ENCODE measurements at regions not wholly inside any gene's neighbourhood (a gene's known extent, or its start where the extent isn't known, plus 50 kb on each side); places are given as distances from the start of the nearest gene placed in this dataset.

DNA sequence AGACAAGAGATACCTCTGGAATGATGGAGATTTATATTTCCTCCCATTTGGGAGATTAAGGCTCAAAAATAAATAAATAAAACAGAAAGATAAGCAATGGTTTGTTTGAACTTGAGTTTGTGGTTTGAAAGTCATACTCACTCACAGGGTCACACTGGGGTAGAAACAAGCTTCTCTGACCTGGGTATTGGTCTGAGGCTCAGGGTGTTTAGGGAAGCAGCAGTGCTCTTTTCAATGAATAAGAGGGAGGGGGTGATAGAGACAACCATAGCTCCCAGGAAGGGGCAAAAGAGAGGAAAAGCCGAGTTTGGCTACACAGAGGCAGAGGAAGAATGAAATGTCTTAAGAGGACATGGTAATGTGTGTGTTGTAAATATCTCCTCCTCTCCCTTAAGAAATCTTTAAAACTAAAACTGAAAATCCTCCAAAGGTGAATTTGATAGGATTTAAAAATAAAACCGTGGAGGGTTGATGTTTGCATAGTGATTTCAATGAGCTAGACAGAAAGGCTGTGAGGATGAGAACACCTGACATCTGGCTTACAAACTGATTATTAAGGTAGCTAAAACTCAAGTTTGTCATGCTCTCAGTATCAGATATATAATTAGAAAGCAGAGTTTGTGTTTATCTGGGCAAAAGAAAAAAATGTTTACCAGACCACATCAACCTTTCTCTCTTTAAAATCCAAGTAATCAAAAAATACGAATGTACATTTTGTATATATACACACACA is 159.9 kb upstream of the TMEFF2 start:
- Histone ChIP-seq H3K36me3 (no peaks in the 10 kb centered on the region), H3K27ac (no peak overlapping the region)
- TF ChIP-seq, protein P1, sequence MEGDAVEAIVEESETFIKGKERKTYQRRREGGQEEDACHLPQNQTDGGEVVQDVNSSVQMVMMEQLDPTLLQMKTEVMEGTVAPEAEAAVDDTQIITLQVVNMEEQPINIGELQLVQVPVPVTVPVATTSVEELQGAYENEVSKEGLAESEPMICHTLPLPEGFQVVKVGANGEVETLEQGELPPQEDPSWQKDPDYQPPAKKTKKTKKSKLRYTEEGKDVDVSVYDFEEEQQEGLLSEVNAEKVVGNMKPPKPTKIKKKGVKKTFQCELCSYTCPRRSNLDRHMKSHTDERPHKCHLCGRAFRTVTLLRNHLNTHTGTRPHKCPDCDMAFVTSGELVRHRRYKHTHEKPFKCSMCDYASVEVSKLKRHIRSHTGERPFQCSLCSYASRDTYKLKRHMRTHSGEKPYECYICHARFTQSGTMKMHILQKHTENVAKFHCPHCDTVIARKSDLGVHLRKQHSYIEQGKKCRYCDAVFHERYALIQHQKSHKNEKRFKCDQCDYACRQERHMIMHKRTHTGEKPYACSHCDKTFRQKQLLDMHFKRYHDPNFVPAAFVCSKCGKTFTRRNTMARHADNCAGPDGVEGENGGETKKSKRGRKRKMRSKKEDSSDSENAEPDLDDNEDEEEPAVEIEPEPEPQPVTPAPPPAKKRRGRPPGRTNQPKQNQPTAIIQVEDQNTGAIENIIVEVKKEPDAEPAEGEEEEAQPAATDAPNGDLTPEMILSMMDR (IDR thresholded peaks at IDR 0.05; ENCODE audit: low read depth, low read length) = no peak

DNA sequence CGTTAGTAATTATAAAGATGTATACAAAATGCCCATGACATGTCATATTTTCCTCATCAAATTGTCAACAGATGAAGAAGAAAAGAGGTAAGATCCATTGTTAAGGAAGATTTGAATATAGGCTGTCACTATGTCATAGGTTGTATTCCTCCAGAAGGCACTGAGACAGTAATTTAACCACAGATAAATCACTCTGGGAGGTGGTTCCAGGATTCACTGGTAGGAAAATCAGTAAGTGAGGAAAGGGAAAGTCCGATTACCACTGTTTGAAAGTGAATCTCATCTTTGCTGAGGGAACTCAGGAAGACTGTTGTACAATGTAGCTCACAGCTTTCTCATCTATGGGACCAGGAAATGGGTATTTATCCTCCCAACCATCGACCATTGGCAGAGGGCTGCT is 152.8 kb upstream of the TMEFF2 start:
- DNase-seq = no peak
- no peak overlapping the region for H3K4me3 ChIP-seq (ENCODE audit: low read depth, low read length)
- no peaks in the 10 kb centered on the region for H3K9me3 ChIP-seq (ENCODE audit: severe bottlenecking)
- H3K36me3 ChIP-seq = no peaks in the 10 kb centered on the region
- no peak overlapping the region for H3K27ac ChIP-seq
- TF ChIP-seq, protein P1 (IDR thresholded peaks at IDR 0.05; ENCODE audit: low read depth, low read length) = no peak
- H3K27me3 ChIP-seq (ENCODE audit: insufficient read depth, low read depth, severe bottlenecking) = no peaks in the 10 kb centered on the region

More for the DNA sequence above, 159.9 kb upstream of the TMEFF2 start:
- Histone ChIP-seq H3K4me3 (ENCODE audit: low read depth, low read length) (no peak overlapping the region), H3K27me3 (ENCODE audit: insufficient read depth, low read depth, severe bottlenecking) (no peaks in the 10 kb centered on the region), H3K9me3 (ENCODE audit: severe bottlenecking) (no peaks in the 10 kb centered on the region)
- DNase-seq = no peak

DNA sequence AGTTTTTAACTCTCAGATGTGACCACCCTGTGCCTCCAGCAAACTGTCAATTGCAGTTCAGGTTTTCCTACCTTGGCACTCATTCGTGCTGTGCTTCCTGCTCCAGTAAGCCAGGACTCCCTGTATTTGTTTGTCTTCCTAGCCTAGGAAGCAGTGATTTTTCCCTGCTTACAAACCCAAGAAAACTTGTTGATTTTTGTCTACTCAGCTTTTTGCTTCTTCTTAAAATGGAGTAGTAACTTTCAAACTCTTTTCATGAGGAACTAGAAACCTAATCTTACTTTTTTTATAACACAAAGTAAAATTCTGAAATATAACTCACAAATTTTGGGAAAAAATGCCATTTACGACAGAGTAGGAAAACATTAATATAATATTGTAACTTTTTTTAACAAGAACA is 150.6 kb upstream of the TMEFF2 start:
- Histone ChIP-seq H3K9me3 (ENCODE audit: severe bottlenecking) (no peaks in the 10 kb centered on the region), H3K27ac (no peak overlapping the region), H3K36me3 (no peaks in the 10 kb centered on the region), H3K27me3 (ENCODE audit: insufficient read depth, low read depth, severe bottlenecking) (no peaks in the 10 kb centered on the region), H3K4me3 (ENCODE audit: low read depth, low read length) (no peak overlapping the region)
- DNase-seq = no peak
- TF ChIP-seq, protein P1 (IDR thresholded peaks at IDR 0.05; ENCODE audit: low read depth, low read length) = no peak

DNA sequence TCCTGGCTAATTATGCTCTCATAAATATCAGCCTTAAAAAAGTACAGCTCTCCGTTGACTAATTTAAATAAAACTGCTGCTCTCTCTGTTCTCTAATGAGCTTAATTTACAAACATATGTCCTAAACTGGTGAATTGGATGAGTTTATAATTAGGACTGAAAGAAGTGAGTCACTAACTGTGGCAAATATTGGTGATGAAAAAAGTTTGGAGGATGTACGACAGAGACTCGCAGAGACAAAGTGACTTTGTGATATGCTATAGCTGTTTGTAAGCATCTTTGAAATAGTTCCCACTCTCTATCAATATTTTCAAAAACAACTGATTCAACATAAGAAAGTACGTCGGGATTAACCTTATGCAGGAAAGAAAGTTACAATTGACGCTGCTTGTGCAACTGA is 138.9 kb upstream of the TMEFF2 start:
- no peak overlapping the region for H3K4me3 ChIP-seq (ENCODE audit: low read depth, low read length)
- no peak overlapping the region for H3K27ac ChIP-seq
- no peak for DNase-seq
- no peaks in the 10 kb centered on the region for H3K9me3 ChIP-seq (ENCODE audit: severe bottlenecking)
- no peaks in the 10 kb centered on the region for H3K27me3 ChIP-seq (ENCODE audit: insufficient read depth, low read depth, severe bottlenecking)
- TF ChIP-seq, protein P1 (IDR thresholded peaks at IDR 0.05; ENCODE audit: low read depth, low read length) = no peak
- no peaks in the 10 kb centered on the region for H3K36me3 ChIP-seq

DNA sequence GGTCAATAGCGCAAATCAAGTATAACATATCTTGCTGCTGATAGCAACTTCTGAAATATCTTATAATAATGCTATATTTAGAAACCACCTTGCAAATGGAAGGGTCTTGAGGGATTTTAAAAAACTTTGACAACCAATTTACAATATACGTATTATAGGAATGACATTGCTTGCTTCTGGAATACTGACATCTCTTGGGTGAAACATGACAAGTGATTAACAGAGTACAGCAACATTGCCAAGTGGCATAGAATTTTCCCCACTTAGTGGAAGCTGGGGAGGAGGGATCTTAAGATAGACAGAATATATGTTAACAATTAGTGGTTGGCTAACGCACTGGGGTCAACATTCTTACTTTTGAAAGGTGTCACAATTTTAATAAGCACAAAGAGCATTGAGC is 133.6 kb upstream of the TMEFF2 start:
- Histone ChIP-seq H3K9me3 (ENCODE audit: severe bottlenecking) (no peaks in the 10 kb centered on the region), H3K36me3 (no peaks in the 10 kb centered on the region), H3K27ac (no peak overlapping the region), H3K27me3 (ENCODE audit: insufficient read depth, low read depth, severe bottlenecking) (no peaks in the 10 kb centered on the region), H3K4me3 (ENCODE audit: low read depth, low read length) (no peak overlapping the region)
- no peak for DNase-seq
- TF ChIP-seq, protein P1 (IDR thresholded peaks at IDR 0.05; ENCODE audit: low read depth, low read length) = no peak

DNA sequence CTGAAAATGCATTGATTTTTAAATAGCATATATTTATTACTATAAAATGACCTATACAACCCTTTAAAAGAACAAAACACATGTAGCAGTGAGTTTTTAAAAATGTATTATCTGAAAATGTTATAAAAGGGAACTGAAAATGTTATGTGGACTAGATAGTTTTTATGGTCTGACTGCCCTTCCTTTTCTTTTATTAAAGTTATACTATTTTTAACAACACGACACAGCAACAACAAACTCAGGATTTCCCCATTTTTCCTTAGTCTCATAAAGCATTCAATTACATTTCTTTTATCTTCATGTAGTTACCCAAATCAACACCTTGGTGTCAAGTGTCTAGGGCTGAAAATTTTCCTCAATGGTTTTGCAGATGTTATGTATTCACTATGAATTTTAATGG is 132.8 kb upstream of the TMEFF2 start:
- H3K9me3 ChIP-seq (ENCODE audit: severe bottlenecking) = no peaks in the 10 kb centered on the region
- DNase-seq = no peak
- no peaks in the 10 kb centered on the region for H3K27me3 ChIP-seq (ENCODE audit: insufficient read depth, low read depth, severe bottlenecking)
- H3K36me3 ChIP-seq = no peaks in the 10 kb centered on the region
- H3K4me3 ChIP-seq (ENCODE audit: low read depth, low read length) = no peak overlapping the region
- TF ChIP-seq, protein P1 (IDR thresholded peaks at IDR 0.05; ENCODE audit: low read depth, low read length) = no peak
- H3K27ac ChIP-seq = no peak overlapping the region

Measured in WERI-Rb-1 (cell line).